ENCODE measurements at regions not wholly inside any gene's neighbourhood (a gene's known extent, or its start where the extent isn't known, plus 50 kb on each side); places are given as distances from the start of the nearest gene placed in this dataset.

- TF ChIP-seq CTCF (IDR thresholded peaks at IDR 0.05) (no peak), POLR2A (IDR thresholded peaks at IDR 0.05) (no peak), EP300 (IDR thresholded peaks at IDR 0.05) (no peak)
These were observed 477.9 kb downstream of the KCNJ3 start for GRCh38 chr2:155176345-155176744.
